ENCODE measurements at regions not wholly inside any gene's neighbourhood (a gene's known extent, or its start where the extent isn't known, plus 50 kb on each side); places are given as distances from the start of the nearest gene placed in this dataset.

DNA sequence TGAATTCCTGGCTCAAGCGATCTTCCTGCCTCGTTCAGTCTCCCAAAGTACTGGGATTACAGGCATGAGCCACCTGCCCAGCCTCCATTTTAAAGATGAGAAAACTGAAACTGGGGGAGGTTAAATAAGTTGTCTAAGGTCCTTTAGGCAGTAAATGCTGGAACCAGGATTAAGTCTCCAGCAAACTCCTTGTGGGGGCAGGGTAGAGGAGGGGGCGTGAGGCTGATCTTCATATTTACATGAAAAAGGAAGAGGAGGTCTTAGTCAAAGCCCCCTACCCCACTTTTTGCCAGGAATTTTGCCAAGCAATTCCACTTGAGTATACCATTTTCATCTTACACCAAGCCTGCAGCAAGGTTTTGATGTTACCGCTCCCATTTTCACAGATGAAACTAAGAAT is 76.6 kb upstream of the NR4A3 start:
- H3K27ac ChIP-seq = no peak overlapping the region

DNA sequence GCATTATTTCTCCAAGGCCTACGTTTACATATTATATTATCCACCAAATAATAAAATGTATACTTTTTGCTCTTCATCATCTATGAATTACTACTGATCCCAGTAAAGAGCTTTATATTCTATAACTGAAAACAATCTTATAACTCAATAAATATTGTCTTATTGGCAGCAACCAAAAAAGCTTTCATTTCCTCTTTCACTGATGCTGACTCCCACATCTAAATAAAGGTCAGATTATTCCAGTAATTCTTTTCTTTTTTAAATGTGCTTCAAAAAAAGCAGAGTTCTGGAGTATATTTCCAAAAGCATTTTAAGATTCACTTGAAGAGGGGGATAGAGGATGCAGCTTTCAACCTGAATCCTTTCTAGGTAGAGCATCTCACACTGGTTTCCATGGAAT is 75.3 kb upstream of the NR4A3 start:
- Histone ChIP-seq H3K27me3 (ENCODE audit: control insufficient read depth, insufficient read depth, low read length) (no peaks in the 10 kb centered on the region), H3K9me3 (ENCODE audit: control insufficient read depth, low read length) (no peaks in the 10 kb centered on the region), H3K4me1 (no peaks in the 10 kb centered on the region), H3K4me3 (ENCODE audit: low read depth, low read length) (no peak overlapping the region), H2AFZ (no peak overlapping the region), H3K9ac (no peak overlapping the region), H3K79me2 (no peaks in the 10 kb centered on the region), H3K27ac (no peak overlapping the region), H3K4me2 (ENCODE audit: low read length) (no peak overlapping the region), H3K36me3 (ENCODE audit: control insufficient read depth, insufficient read depth, low read length) (no peaks in the 10 kb centered on the region)
- TF ChIP-seq, protein P1, sequence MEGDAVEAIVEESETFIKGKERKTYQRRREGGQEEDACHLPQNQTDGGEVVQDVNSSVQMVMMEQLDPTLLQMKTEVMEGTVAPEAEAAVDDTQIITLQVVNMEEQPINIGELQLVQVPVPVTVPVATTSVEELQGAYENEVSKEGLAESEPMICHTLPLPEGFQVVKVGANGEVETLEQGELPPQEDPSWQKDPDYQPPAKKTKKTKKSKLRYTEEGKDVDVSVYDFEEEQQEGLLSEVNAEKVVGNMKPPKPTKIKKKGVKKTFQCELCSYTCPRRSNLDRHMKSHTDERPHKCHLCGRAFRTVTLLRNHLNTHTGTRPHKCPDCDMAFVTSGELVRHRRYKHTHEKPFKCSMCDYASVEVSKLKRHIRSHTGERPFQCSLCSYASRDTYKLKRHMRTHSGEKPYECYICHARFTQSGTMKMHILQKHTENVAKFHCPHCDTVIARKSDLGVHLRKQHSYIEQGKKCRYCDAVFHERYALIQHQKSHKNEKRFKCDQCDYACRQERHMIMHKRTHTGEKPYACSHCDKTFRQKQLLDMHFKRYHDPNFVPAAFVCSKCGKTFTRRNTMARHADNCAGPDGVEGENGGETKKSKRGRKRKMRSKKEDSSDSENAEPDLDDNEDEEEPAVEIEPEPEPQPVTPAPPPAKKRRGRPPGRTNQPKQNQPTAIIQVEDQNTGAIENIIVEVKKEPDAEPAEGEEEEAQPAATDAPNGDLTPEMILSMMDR (IDR thresholded peaks at IDR 0.05) = no peak

More for the DNA sequence above, 76.6 kb upstream of the NR4A3 start:
- H3K4me1 ChIP-seq = no peaks in the 10 kb centered on the region
- H3K4me3 ChIP-seq (ENCODE audit: low read depth, low read length) = no peak overlapping the region
- no peaks in the 10 kb centered on the region for H3K27me3 ChIP-seq (ENCODE audit: control insufficient read depth, insufficient read depth, low read length)
- H3K4me2 ChIP-seq (ENCODE audit: low read length) = no peak overlapping the region
- H2AFZ ChIP-seq = no peak overlapping the region
- TF ChIP-seq, protein P1 (IDR thresholded peaks at IDR 0.05) = no peak
- no peaks in the 10 kb centered on the region for H3K79me2 ChIP-seq
- no peaks in the 10 kb centered on the region for H3K36me3 ChIP-seq (ENCODE audit: control insufficient read depth, insufficient read depth, low read length)
- no peak overlapping the region for H3K9ac ChIP-seq
- H3K9me3 ChIP-seq (ENCODE audit: control insufficient read depth, low read length) = no peaks in the 10 kb centered on the region

DNA sequence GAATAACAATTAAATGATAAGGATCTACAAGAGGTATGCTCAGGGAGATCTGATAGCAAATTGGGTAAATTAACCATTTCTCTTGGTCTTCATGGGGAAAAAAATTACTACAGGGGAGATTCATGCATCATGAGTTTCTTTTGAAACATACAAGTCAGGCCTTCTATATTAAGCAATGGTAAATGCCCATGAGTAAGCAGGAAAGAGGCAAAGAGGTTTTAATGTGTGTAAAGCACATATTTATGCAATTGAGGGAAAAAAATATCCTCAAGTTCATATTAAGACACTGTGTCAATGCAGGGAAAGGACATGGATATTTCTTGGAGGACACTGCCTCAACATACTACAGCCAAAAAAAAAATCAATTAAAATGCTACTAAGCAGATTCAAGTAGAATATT is 73.4 kb upstream of the NR4A3 start:
- H3K4me1 ChIP-seq = no peaks in the 10 kb centered on the region
- no peak overlapping the region for H3K4me2 ChIP-seq (ENCODE audit: low read length)
- H3K9ac ChIP-seq = no peak overlapping the region
- H2AFZ ChIP-seq = no peak overlapping the region
- no peak overlapping the region for H3K27ac ChIP-seq
- no peak overlapping the region for H3K4me3 ChIP-seq (ENCODE audit: low read depth, low read length)
- H3K79me2 ChIP-seq = no peaks in the 10 kb centered on the region
- TF ChIP-seq, protein P1 (IDR thresholded peaks at IDR 0.05) = no peak
- H3K27me3 ChIP-seq (ENCODE audit: control insufficient read depth, insufficient read depth, low read length) = no peaks in the 10 kb centered on the region
- no peaks in the 10 kb centered on the region for H3K9me3 ChIP-seq (ENCODE audit: control insufficient read depth, low read length)
- H3K36me3 ChIP-seq (ENCODE audit: control insufficient read depth, insufficient read depth, low read length) = no peaks in the 10 kb centered on the region

DNA sequence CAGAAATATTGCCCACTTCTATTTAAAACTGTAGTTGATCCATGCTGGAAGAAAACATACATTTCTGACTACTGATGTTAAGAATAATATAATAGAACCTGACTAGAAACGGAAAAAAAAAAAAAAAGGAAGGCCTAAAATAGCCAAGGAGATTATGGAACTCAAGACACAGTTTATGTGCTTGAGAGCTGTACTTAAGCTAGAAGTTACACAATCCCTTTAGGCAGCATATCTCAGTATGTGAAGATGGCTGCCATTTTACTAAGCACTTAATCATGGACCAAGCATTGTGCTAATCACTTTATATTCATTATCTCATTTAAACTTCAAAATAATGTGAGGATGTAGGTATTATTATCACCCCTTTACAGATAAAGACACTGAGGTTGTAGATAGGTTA is 73.0 kb upstream of the NR4A3 start:
- Histone ChIP-seq H3K9ac (no peak overlapping the region), H3K79me2 (no peaks in the 10 kb centered on the region)

DNA sequence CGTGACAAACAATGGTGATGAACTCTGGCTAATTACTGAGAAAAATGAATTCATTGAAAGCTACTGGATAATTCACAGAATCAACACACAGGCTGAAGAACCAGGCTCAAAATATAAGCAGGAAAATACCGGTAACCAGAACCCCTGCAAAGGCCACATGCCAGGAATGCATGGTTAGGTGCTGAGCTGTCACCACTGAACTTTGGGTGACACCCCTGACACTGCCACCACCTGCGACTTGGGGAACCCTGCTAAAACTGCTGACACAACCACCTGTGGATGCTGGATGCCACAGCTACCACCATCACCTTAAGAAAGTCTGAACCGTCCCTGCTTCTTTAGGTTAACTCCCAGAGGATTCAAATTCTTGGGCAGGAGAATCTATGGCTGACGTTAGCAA is 72.0 kb upstream of the NR4A3 start:
- TF ChIP-seq, protein P1 (IDR thresholded peaks at IDR 0.05) = no peak

More for the DNA sequence above, 73.0 kb upstream of the NR4A3 start:
- Histone ChIP-seq H3K27ac (no peak overlapping the region), H3K27me3 (ENCODE audit: control insufficient read depth, insufficient read depth, low read length) (no peaks in the 10 kb centered on the region), H3K4me1 (no peaks in the 10 kb centered on the region), H2AFZ (no peak overlapping the region), H3K36me3 (ENCODE audit: control insufficient read depth, insufficient read depth, low read length) (no peaks in the 10 kb centered on the region), H3K4me3 (ENCODE audit: low read depth, low read length) (no peak overlapping the region), H3K9me3 (ENCODE audit: control insufficient read depth, low read length) (no peaks in the 10 kb centered on the region), H3K4me2 (ENCODE audit: low read length) (no peak overlapping the region)
- TF ChIP-seq, protein P1 (IDR thresholded peaks at IDR 0.05) = no peak

More for the DNA sequence above, 72.0 kb upstream of the NR4A3 start:
- no peaks in the 10 kb centered on the region for H3K27me3 ChIP-seq (ENCODE audit: control insufficient read depth, insufficient read depth, low read length)
- no peak overlapping the region for H3K27ac ChIP-seq
- no peaks in the 10 kb centered on the region for H3K36me3 ChIP-seq (ENCODE audit: control insufficient read depth, insufficient read depth, low read length)
- H2AFZ ChIP-seq = no peak overlapping the region
- H3K9me3 ChIP-seq (ENCODE audit: control insufficient read depth, low read length) = no peaks in the 10 kb centered on the region
- no peaks in the 10 kb centered on the region for H3K79me2 ChIP-seq
- H3K9ac ChIP-seq = no peak overlapping the region
- no peak overlapping the region for H3K4me3 ChIP-seq (ENCODE audit: low read depth, low read length)
- no peaks in the 10 kb centered on the region for H3K4me1 ChIP-seq
- H3K4me2 ChIP-seq (ENCODE audit: low read length) = no peak overlapping the region

Data from parathyroid adenoma (tissue), 2 donors.